Gastrocnemius medialis (tissue), 4 donors: ENCODE measurements at regions not wholly inside any gene's neighbourhood (a gene's known extent, or its start where the extent isn't known, plus 50 kb on each side); places are given as distances from the start of the nearest gene placed in this dataset.
"Not testable (repeated sequence)": the region's sequence is repeated elsewhere in the genome, so short reads cannot be mapped to it uniquely, and the experiment has no call there.

Source experiments
- ATAC-seq, 2 donors: fragments of 150-250 bp; one replicate each; pipeline ENCODE4 v1.9.1; 2016
- DNase-seq, 2 donors: peaks; one replicate each; pipeline ENCODE4 v3.0.0-alpha.2; 2019
- H3K27ac ChIP-seq, 4 donors: fragments of 200-600 bp; sonication (generic); 1 replicate in 1 of 4; 2 replicates in 3 of 4; pipeline ENCODE4 v1.5.1; 2016 to 2018; ENCODE audit warnings: mild to moderate bottlenecking in 2 of 4, moderate library complexity in 1 of 4
- H3K27me3 ChIP-seq, 3 donors: fragments of 200-600 bp; sonication (generic) in 2 of 3; 1 replicate in 1 of 3; 2 replicates in 2 of 3; pipeline versions ENCODE4 v1.5.1 to v1.6.0; 2016 to 2019; ENCODE audit warnings: mild to moderate bottlenecking in 1 of 3, moderate library complexity in 1 of 3
- H3K36me3 ChIP-seq, 2 donors: fragments of 200-600 bp; sonication (generic) in 1 of 2; one replicate each; pipeline ENCODE4 v1.5.1; 2017 to 2018
- H3K4me1 ChIP-seq, 2 donors: fragments of 200-600 bp; sonication (generic) in 1 of 2; one replicate each; pipeline ENCODE4 v1.5.1; 2016 to 2017; ENCODE audit warnings: mild to moderate bottlenecking in 2 of 2
- H3K4me3 ChIP-seq, 4 donors: fragments of 200-600 bp; sonication (generic) in 3 of 4; 1 replicate in 1 of 4; 2 replicates in 3 of 4; pipeline ENCODE4 v1.5.1; 2016 to 2019; ENCODE audit warnings: mild to moderate bottlenecking in 2 of 4
- H3K9me3 ChIP-seq, 3 donors: fragments of 200-600 bp; sonication (generic) in 2 of 3; 1 replicate in 1 of 3; 2 replicates in 2 of 3; pipeline ENCODE4 v1.5.1; 2016 to 2019
- CTCF ChIP-seq, 5 experiments: fragments of 450-650 bp in 3 of 5; fragments of 200-600 bp in 2 of 5; sonication (generic) in 2 of 5; IDR thresholded peaks in 4 of 5; conservative IDR thresholded peaks in 1 of 5; 1 replicate in 4 of 5; 2 replicates in 1 of 5; pipeline ENCODE4 v1.5.1; 2016 to 2019; ENCODE audit warnings: antibody characterized with exemption in 5 of 5, mild to moderate bottlenecking in 3 of 5, moderate library complexity in 3 of 5
- POLR2A ChIP-seq, 2 donors: fragments of 450-650 bp; IDR thresholded peaks; one replicate each; pipeline ENCODE4 v1.6.1; 2017; ENCODE audit warnings: antibody characterized with exemption in 2 of 2, mild to moderate bottlenecking in 2 of 2, moderate library complexity in 2 of 2
- in situ Hi-C, 4 donors: fragments of 200-750 bp; cut with MboI; loops; one replicate each; pipeline versions ENCODE4 v1.15.0 to v1.8.0; 2017; ENCODE audit warnings: low sequenced_read_pairs in 4 of 4
- intact Hi-C: fragments of 100-400 bp; cut with DNase I; formaldehyde crosslinking; loops from one replicate; pipeline ENCODE4 v1.15.1; 2023; ENCODE audit warnings: low total_unique reads

DNA sequence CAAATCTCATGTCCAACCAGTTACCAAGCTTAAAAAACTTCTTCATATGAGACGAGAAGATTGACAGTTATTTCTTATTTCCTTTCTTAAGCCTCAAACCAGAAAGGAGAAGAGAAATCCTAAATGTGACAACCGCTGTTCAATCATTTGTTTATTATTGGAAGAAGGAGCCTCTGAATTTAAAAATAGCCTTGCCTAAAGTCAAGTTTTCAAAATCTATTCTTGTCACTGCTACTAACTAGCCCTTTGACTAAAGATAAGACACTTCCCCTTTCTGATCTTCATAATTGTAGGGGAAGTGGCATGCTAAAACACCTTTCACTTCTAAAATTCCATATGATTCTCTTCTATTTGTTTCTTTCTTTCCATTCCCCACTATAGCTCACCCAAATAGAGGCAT lies 106.2 kb upstream of the EMB start:
- no peak for TF ChIP-seq CTCF (IDR thresholded peaks at IDR 0.05 in 4 of 5, conservative IDR thresholded peaks at IDR 0.05 in 1 of 5)
- no peak for TF ChIP-seq POLR2A (IDR thresholded peaks at IDR 0.05)
- ATAC-seq, result no peak
- intact Hi-C loops (no loop called here), in situ Hi-C loops (no loop called here)
- H3K27me3 ChIP-seq, result no peaks in the 10 kb centered on the region
- H3K4me1 ChIP-seq, result no peaks in the 10 kb centered on the region
- DNase-seq, result no peak
- H3K36me3 ChIP-seq, result no peaks in the 10 kb centered on the region
- H3K9me3 ChIP-seq, result no peaks in the 10 kb centered on the region
- no peak overlapping the region for H3K4me3 ChIP-seq
- no peak overlapping the region for H3K27ac ChIP-seq

GRCh38 chr5:50550267-50550666 lies 109.2 kb upstream of the EMB start:
- intact Hi-C loops, result no loop called here
- no peaks in the 10 kb centered on the region for H3K9me3 ChIP-seq

DNA sequence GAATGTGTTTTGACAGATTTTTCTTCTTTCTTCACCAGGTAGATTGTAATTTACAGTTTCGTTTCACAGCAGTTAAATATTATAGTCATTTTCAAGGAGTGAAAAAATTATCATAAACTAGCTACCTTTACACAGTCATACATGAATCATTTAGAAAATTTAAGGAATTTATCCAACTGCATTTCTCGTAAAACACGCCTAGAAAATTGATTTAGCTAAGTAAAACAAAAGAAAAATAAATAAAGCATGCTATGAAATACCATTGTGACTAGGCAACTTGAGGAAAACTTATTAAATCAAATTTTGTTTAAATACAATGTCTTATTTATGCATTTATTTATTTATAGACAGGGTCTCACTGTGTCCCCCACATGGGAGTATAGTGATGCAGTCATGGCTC lies 109.9 kb upstream of the EMB start:
- in situ Hi-C loops (no loop called here), intact Hi-C loops (no loop called here)
- ATAC-seq, result no peak
- no peaks in the 10 kb centered on the region for H3K4me1 ChIP-seq
- no peaks in the 10 kb centered on the region for H3K36me3 ChIP-seq
- no peak for DNase-seq
- no peaks in the 10 kb centered on the region for H3K9me3 ChIP-seq
- H3K4me3 ChIP-seq, result no peak overlapping the region
- H3K27me3 ChIP-seq, result no peaks in the 10 kb centered on the region
- TF ChIP-seq CTCF (IDR thresholded peaks at IDR 0.05 in 4 of 5, conservative IDR thresholded peaks at IDR 0.05 in 1 of 5) (no peak), POLR2A (IDR thresholded peaks at IDR 0.05) (no peak)
- H3K27ac ChIP-seq, result no peak overlapping the region

More at GRCh38 chr5:50550267-50550666, 109.2 kb upstream of the EMB start:
- TF ChIP-seq CTCF (IDR thresholded peaks at IDR 0.05 in 4 of 5, conservative IDR thresholded peaks at IDR 0.05 in 1 of 5), result no peak
- TF ChIP-seq POLR2A (IDR thresholded peaks at IDR 0.05), result no peak
- Histone ChIP-seq H3K4me1 (no peaks in the 10 kb centered on the region), H3K27me3 (no peaks in the 10 kb centered on the region), H3K36me3 (no peaks in the 10 kb centered on the region), H3K27ac (no peak overlapping the region), H3K4me3 (no peak overlapping the region)
- DNase-seq (no peak), ATAC-seq (no peak)
- in situ Hi-C loops, result no loop called here

- intact Hi-C loops, result no loop called here
Measured at GRCh38 chr5:50553560-50553984, 112.5 kb upstream of the EMB start.

GRCh38 chr5:50558640-50559039 lies 107.8 kb upstream of the PARP8 start:
- H3K36me3 ChIP-seq, in situ Hi-C loops, ATAC-seq, H3K4me1 ChIP-seq, intact Hi-C loops, DNase-seq, H3K27me3 ChIP-seq, H3K27ac ChIP-seq, H3K9me3 ChIP-seq, H3K4me3 ChIP-seq: not testable (repeated sequence)

More at GRCh38 chr5:50553560-50553984, 112.5 kb upstream of the EMB start:
- H3K9me3 ChIP-seq, result no peaks in the 10 kb centered on the region
- TF ChIP-seq CTCF (IDR thresholded peaks at IDR 0.05 in 4 of 5, conservative IDR thresholded peaks at IDR 0.05 in 1 of 5) (no peak), POLR2A (IDR thresholded peaks at IDR 0.05) (no peak)
- no peak overlapping the region for H3K4me3 ChIP-seq
- no peak overlapping the region for H3K27ac ChIP-seq
- no peaks in the 10 kb centered on the region for H3K27me3 ChIP-seq
- in situ Hi-C loops, result no loop called here
- DNase-seq (no peak), ATAC-seq (no peak)
- no peaks in the 10 kb centered on the region for H3K4me1 ChIP-seq
- H3K36me3 ChIP-seq, result no peaks in the 10 kb centered on the region
